ENCODE measurements at regions not wholly inside any gene's neighbourhood (a gene's known extent, or its start where the extent isn't known, plus 50 kb on each side); places are given as distances from the start of the nearest gene placed in this dataset.

DNA sequence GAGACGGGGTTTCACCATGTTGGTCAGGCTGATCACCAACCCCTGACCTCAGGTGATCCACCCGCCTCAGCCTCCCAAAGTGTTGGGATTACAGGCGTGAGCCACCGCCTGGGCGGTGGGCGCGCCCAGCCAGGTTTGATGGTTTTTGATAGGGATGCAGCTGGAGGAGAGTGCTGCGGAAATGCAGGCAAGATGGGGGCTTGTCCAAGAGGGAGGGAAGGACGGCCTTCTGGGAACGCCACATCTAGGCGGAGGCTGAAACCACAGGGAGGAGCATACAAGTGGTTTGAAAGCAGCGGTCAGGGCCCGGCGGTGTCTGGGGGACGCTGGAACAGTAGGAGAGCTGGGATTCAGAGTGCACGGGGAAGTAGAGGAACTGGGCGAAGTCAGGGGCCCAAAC, 134.6 kb downstream of the VRK1 start:
- Mint-ChIP-seq H3K36me3 (ENCODE audit: low read depth) (peaks cover 3% of the 10 kb centered on the region), H3K4me3 (no peak overlapping the region), H3K27ac (no peak overlapping the region), H3K4me1 (ENCODE audit: low read depth) (no peaks in the 10 kb centered on the region), H3K9me3 (no peaks in the 10 kb centered on the region), H3K27me3 (ENCODE audit: low read depth) (no peaks in the 10 kb centered on the region)
- intact Hi-C loops (cut with micrococcal nuclease): no loop called here
- DNase-seq: no peak
- CTCF ChIA-PET: no interaction called here

GRCh38 chr14:96934638-96935330, 137.6 kb downstream of the VRK1 start:
- Mint-ChIP-seq H3K4me1 (ENCODE audit: low read depth) (no peaks in the 10 kb centered on the region), H3K4me3 (no peak overlapping the region), H3K27me3 (ENCODE audit: low read depth) (no peaks in the 10 kb centered on the region), H3K36me3 (ENCODE audit: low read depth) (peaks cover 3% of the 10 kb centered on the region), H3K9me3 (no peaks in the 10 kb centered on the region), H3K27ac (no peak overlapping the region)
- intact Hi-C loops (cut with micrococcal nuclease): no loop called here
- CTCF ChIA-PET: no interaction called here
- no peak for DNase-seq

DNA sequence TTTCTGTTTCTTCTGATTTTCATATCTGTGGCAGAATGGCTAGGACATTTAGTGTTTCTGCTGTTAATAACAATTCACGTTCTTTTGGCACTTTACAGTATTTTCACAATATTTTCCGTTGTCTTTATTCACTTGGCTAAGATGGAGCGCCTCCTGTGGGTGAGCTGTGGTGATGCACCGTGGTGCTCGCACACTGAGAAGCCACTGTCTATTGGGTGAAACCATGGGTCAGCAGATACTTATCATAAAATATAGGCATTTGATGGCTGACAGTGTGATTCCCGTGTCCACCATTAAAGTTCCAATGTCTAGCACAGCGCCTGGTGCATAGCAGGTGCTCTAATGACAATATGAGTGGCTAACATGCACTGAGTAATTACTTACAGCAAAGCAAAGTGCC, 141.8 kb downstream of the VRK1 start:
- no peak overlapping the region for H3K4me3 Mint-ChIP-seq
- CTCF ChIA-PET: no interaction called here
- no peaks in the 10 kb centered on the region for H3K9me3 Mint-ChIP-seq
- intact Hi-C loops (cut with micrococcal nuclease): no loop called here
- DNase-seq: no peak
- H3K27ac Mint-ChIP-seq: no peak overlapping the region
- H3K4me1 Mint-ChIP-seq (ENCODE audit: low read depth): no peaks in the 10 kb centered on the region
- no peaks in the 10 kb centered on the region for H3K27me3 Mint-ChIP-seq (ENCODE audit: low read depth)
- no peaks in the 10 kb centered on the region for H3K36me3 Mint-ChIP-seq (ENCODE audit: low read depth)

DNA sequence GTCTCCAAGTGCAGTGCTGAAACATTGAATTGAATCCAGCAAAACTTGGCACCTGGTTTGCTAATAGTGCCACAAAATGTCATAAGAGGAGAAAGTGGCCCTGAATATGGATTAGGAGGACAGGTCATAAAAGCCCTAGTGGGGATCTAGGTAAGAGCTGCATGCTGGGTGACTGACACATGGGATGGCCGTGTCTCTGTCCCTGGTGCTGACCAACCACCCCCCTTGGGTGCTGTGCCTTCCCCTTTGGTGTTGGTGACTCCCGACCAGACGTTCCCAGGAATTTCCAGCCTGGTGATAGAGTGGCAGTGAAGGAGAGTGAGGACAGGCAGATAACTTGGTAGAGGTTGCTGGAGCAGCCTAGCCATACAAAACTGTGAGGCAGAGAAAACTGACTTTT, 142.8 kb downstream of the VRK1 start:
- peak; percentile 14 for DNase-seq
- CTCF ChIA-PET: no interaction called here
- H3K36me3 Mint-ChIP-seq (ENCODE audit: low read depth): peaks cover 2% of the 10 kb centered on the region
- peaks cover 2% of the 10 kb centered on the region for H3K4me1 Mint-ChIP-seq (ENCODE audit: low read depth)
- H3K27me3 Mint-ChIP-seq (ENCODE audit: low read depth): no peaks in the 10 kb centered on the region
- intact Hi-C loops (cut with micrococcal nuclease): no loop called here
- no peak overlapping the region for H3K4me3 Mint-ChIP-seq
- H3K9me3 Mint-ChIP-seq: no peaks in the 10 kb centered on the region
- H3K27ac Mint-ChIP-seq: no peak overlapping the region

- DNase-seq: no peak
- Mint-ChIP-seq H3K27ac (no peak overlapping the region), H3K4me1 (ENCODE audit: low read depth) (peaks cover 10% of the 10 kb centered on the region), H3K36me3 (ENCODE audit: low read depth) (peaks cover 8% of the 10 kb centered on the region), H3K4me3 (no peak overlapping the region), H3K9me3 (peaks cover 2% of the 10 kb centered on the region), H3K27me3 (ENCODE audit: low read depth) (no peaks in the 10 kb centered on the region)
- CTCF ChIA-PET: no interaction called here
- intact Hi-C loops (cut with micrococcal nuclease): no loop called here
These were observed 147.1 kb downstream of the VRK1 start for GRCh38 chr14:96944297-96944696.

GRCh38 chr14:96945721-96946120, 148.5 kb downstream of the VRK1 start:
- Mint-ChIP-seq H3K27me3 (ENCODE audit: low read depth) (no peaks in the 10 kb centered on the region), H3K9me3 (peaks cover 2% of the 10 kb centered on the region), H3K36me3 (ENCODE audit: low read depth) (peaks cover 8% of the 10 kb centered on the region), H3K27ac (no peak overlapping the region), H3K4me1 (ENCODE audit: low read depth) (peaks cover 16% of the 10 kb centered on the region), H3K4me3 (no peak overlapping the region)
- CTCF ChIA-PET: no interaction called here
- intact Hi-C loops (cut with micrococcal nuclease): no loop called here
- no peak for DNase-seq

- no peak overlapping the region for H3K27ac Mint-ChIP-seq
- no peak overlapping the region for H3K4me3 Mint-ChIP-seq
These were observed 152.4 kb downstream of the VRK1 start for GRCh38 chr14:96949594-96949993.

GRCh38 chr14:96951511-96951910, 154.3 kb downstream of the VRK1 start:
- Mint-ChIP-seq H3K4me1 (ENCODE audit: low read depth) (peaks cover 5% of the 10 kb centered on the region), H3K4me3 (no peak overlapping the region), H3K36me3 (ENCODE audit: low read depth) (peaks cover 3% of the 10 kb centered on the region), H3K27me3 (ENCODE audit: low read depth) (no peaks in the 10 kb centered on the region), H3K9me3 (peaks cover 5% of the 10 kb centered on the region), H3K27ac (no peak overlapping the region)
- CTCF ChIA-PET: no interaction called here
- DNase-seq: no peak
- intact Hi-C loops (cut with micrococcal nuclease): no loop called here

More at GRCh38 chr14:96949594-96949993, 152.4 kb downstream of the VRK1 start:
- peaks cover 16% of the 10 kb centered on the region for H3K4me1 Mint-ChIP-seq (ENCODE audit: low read depth)
- CTCF ChIA-PET: interaction anchor here (0.9 kb wide), 1 partner anchor 30 kb away, joined by 3 read pairs; no protein-coding TSS in a partner anchor
- H3K36me3 Mint-ChIP-seq (ENCODE audit: low read depth): peaks cover 10% of the 10 kb centered on the region
- no peak for DNase-seq
- no peaks in the 10 kb centered on the region for H3K27me3 Mint-ChIP-seq (ENCODE audit: low read depth)
- peaks cover 5% of the 10 kb centered on the region for H3K9me3 Mint-ChIP-seq
- intact Hi-C loops (cut with micrococcal nuclease): no loop called here

DNA sequence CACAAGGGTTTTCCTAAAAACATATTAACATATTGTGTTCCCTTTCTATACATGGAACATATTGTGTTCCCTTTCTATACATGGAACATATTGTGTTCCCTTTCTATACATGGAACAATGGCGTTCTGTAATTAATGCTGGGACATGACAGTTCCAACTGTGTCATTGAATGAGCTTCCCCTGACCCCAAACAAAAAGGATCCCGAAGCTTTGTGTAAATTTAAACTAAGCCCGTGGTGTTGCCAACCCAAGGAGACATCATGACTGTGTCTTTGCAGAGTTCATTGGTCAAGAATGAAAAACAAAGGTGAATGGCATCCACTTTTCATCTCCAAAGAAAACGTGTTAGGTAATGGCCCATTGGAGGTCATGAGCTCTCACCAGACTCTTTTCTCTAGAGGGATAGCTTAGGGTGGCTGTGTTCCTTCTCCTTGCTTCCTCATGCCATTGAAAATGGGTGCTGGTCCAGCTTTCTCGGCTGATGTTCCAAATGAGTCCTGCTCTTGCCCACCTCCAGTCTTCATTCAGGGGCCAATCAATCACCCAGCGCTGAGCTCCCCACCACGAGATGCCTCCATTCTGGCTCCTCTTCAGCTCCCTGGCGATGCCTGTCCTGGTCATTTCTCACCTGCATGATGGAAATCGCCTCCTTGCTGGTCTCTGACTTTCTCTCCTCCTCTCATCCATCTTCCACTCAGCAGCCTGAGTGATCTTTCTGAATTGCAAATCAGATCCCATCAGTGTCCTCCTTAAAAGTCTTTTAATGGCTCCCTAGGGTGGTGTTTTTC, 156.1 kb downstream of the VRK1 start:
- Mint-ChIP-seq H3K36me3 (ENCODE audit: low read depth) (peaks cover 3% of the 10 kb centered on the region), H3K4me3 (no peak overlapping the region), H3K27ac (no peak overlapping the region), H3K9me3 (peaks cover 8% of the 10 kb centered on the region), H3K27me3 (ENCODE audit: low read depth) (no peaks in the 10 kb centered on the region), H3K4me1 (ENCODE audit: low read depth) (peaks cover 5% of the 10 kb centered on the region)
- DNase-seq: no peak
- CTCF ChIA-PET: interaction anchor here (0.9 kb wide), 1 partner anchor 20 kb away, joined by 6 read pairs; no protein-coding TSS in a partner anchor
- intact Hi-C loops (cut with micrococcal nuclease): no loop called here

DNA sequence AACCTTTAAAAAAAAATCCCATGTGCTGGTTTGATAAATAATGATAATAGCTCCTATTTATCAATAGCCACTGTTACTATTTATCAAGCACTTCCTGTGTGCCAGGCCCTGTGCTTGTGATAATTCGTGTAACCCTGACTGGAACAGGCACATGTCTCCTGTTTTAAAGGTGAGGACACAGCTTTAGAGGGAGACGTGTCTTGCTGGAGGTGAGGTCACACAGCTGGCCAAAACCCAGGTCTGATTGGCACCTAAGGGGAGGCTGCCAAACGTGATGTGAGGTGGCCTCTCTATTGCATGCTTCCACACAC, 156.6 kb downstream of the VRK1 start:
- intact Hi-C loops (cut with micrococcal nuclease): no loop called here
- Mint-ChIP-seq H3K27ac (no peak overlapping the region), H3K4me1 (ENCODE audit: low read depth) (peaks cover 5% of the 10 kb centered on the region), H3K36me3 (ENCODE audit: low read depth) (peaks cover 2% of the 10 kb centered on the region), H3K9me3 (peaks cover 6% of the 10 kb centered on the region), H3K27me3 (ENCODE audit: low read depth) (no peaks in the 10 kb centered on the region), H3K4me3 (no peak overlapping the region)
- no peak for DNase-seq
- CTCF ChIA-PET: interaction anchor here (0.9 kb wide), 1 partner anchor 21 kb away, joined by 6 read pairs; no protein-coding TSS in a partner anchor

DNA sequence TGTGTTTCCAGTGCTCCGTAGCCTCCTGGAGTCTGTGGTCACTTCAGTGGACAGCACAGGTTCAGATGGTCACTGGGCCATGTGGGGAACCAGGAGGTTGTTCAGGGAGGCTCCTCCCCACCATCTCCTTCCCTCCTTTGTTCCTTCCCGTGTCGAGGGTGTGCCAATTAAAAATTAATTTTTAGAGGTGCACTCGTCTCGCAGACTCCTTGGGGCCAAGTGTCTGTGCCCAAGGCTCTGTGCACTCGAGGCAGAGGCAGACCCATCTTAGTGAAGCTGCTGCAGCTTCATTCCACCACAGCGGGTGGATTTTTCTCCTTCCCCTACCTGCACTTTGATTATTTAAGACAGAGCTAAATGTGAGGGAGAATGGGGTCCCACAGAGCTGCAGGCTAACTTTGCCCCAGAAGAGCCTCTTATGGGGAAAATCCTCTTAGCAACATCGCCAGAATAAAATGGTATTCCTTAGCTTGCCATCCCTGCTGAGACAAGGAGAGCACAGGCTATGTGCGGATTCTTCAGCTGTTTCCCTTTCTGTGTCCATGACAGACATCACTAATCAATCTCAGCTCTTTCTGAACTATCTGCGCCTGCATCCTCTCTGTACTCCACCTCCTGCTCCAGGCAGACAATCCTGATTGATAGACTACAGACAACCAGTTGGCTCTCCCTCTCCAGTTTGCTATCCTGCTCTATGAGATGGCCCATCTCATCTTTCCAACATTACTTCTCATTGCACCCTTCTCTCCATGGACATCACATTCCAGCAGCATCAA, 159.5 kb downstream of the VRK1 start:
- DNase-seq: no peak
- Mint-ChIP-seq H3K4me1 (ENCODE audit: low read depth) (peaks cover 16% of the 10 kb centered on the region), H3K36me3 (ENCODE audit: low read depth) (peaks cover 12% of the 10 kb centered on the region), H3K27ac (no peak overlapping the region), H3K27me3 (ENCODE audit: low read depth) (no peaks in the 10 kb centered on the region), H3K9me3 (peaks cover 15% of the 10 kb centered on the region), H3K4me3 (no peak overlapping the region)
- intact Hi-C loops (cut with micrococcal nuclease): no loop called here
- CTCF ChIA-PET: no interaction called here

GRCh38 chr14:96958057-96958456, 160.9 kb downstream of the VRK1 start:
- CTCF ChIA-PET: no interaction called here
- no peaks in the 10 kb centered on the region for H3K27me3 Mint-ChIP-seq (ENCODE audit: low read depth)
- DNase-seq: no peak
- H3K27ac Mint-ChIP-seq: no peak overlapping the region
- no peak overlapping the region for H3K4me3 Mint-ChIP-seq
- H3K4me1 Mint-ChIP-seq (ENCODE audit: low read depth): peaks cover 27% of the 10 kb centered on the region
- intact Hi-C loops (cut with micrococcal nuclease): no loop called here
- H3K9me3 Mint-ChIP-seq: peaks cover 21% of the 10 kb centered on the region
- peaks cover 18% of the 10 kb centered on the region for H3K36me3 Mint-ChIP-seq (ENCODE audit: low read depth)

Measured in activated naive CD4-positive, alpha-beta T cell treated with anti-CD3 and anti-CD28 coated beads for 36 hours (primary cell).